ENCODE measurements at regions not wholly inside any gene's neighbourhood (a gene's known extent, or its start where the extent isn't known, plus 50 kb on each side); places are given as distances from the start of the nearest gene placed in this dataset.

GRCh38 chr2:136235546-136235945 is 117.6 kb upstream of the CXCR4 start:
- no peak for DNase-seq

GRCh38 chr2:136234261-136234660 is 116.3 kb upstream of the CXCR4 start:
- DNase-seq = no peak

GRCh38 chr2:136233298-136233697 is 115.3 kb upstream of the CXCR4 start:
- no peak for DNase-seq

- no peak for DNase-seq
Observed at GRCh38 chr2:136232456-136233172, 114.7 kb upstream of the CXCR4 start.

GRCh38 chr2:136230464-136230863 is 112.5 kb upstream of the CXCR4 start:
- DNase-seq = no peak

GRCh38 chr2:136226903-136227302 is 109.0 kb upstream of the CXCR4 start:
- DNase-seq = no peak

GRCh38 chr2:136225950-136226835 is 108.2 kb upstream of the CXCR4 start:
- no peak for DNase-seq

- no peak for DNase-seq
Observed at GRCh38 chr2:136223274-136223673, 105.3 kb upstream of the CXCR4 start.

- DNase-seq = no peak
Observed at GRCh38 chr2:136222862-136223261, 104.9 kb upstream of the CXCR4 start.

GRCh38 chr2:136221026-136221425 is 103.1 kb upstream of the CXCR4 start:
- DNase-seq = no peak

GRCh38 chr2:136219963-136220362 is 102.0 kb upstream of the CXCR4 start:
- DNase-seq = no peak

GRCh38 chr2:136219341-136219740 is 101.4 kb upstream of the CXCR4 start:
- DNase-seq = no peak

GRCh38 chr2:136217996-136218395 is 100.0 kb upstream of the CXCR4 start:
- no peak for DNase-seq

- no peak for DNase-seq
Observed at GRCh38 chr2:136215908-136216472, 98.0 kb upstream of the CXCR4 start.

GRCh38 chr2:136215449-136215848 is 97.5 kb upstream of the CXCR4 start:
- DNase-seq = no peak

- no peak for DNase-seq
Observed at GRCh38 chr2:136214307-136215200, 96.6 kb upstream of the CXCR4 start.

GRCh38 chr2:136213836-136214235 is 95.9 kb upstream of the CXCR4 start:
- no peak for DNase-seq

- DNase-seq = no peak
Observed at GRCh38 chr2:136212426-136213378, 94.8 kb upstream of the CXCR4 start.

GRCh38 chr2:136211701-136212100 is 93.8 kb upstream of the CXCR4 start:
- no peak for DNase-seq

- no peak for DNase-seq
Observed at GRCh38 chr2:136210822-136211221, 92.9 kb upstream of the CXCR4 start.

- no peak for DNase-seq
Observed at GRCh38 chr2:136210455-136210805, 92.5 kb upstream of the CXCR4 start.

All from NCI-H226 (cell line).